GM23338 (cell line): ENCODE measurements at regions not wholly inside any gene's neighbourhood (a gene's known extent, or its start where the extent isn't known, plus 50 kb on each side); places are given as distances from the start of the nearest gene placed in this dataset.

ENCODE experiments used
- JUNB ChIP-seq: IDR thresholded peaks from one replicate; pipeline ENCODE4 v1.6.1; 2016; ENCODE audit warnings: antibody characterized with exemption; ENCODE audit not compliant: unreplicated experiment
- POLR2AphosphoS5 ChIP-seq: IDR thresholded peaks from 2 replicates; pipeline ENCODE4 v1.6.1; 2016; ENCODE audit warnings: antibody characterized with exemption, low read depth
- STAT1 ChIP-seq: IDR thresholded peaks from one replicate; pipeline ENCODE4 v1.6.1; 2016; ENCODE audit warnings: antibody characterized with exemption; ENCODE audit not compliant: unreplicated experiment
- ZNF114 ChIP-seq: fragments of 250-450 bp; sonication (Bioruptor Pico); IDR thresholded peaks from 2 replicates; pipeline ENCODE4 v1.5.0; 2020; ENCODE audit warnings: mild to moderate bottlenecking, moderate library complexity
- ZNF331 ChIP-seq: fragments of 250-450 bp; sonication (Bioruptor Pico); IDR thresholded peaks from 2 replicates; pipeline ENCODE4 v1.5.0; 2020; ENCODE audit warnings: low read depth, mild to moderate bottlenecking, moderate library complexity
- TF ChIP-seq, protein P1 (sequence below): fragments of 250-450 bp; sonication (Bioruptor Pico); IDR thresholded peaks from 2 replicates; pipeline ENCODE4 v1.5.0; 2020; ENCODE audit warnings: mild to moderate bottlenecking, moderate library complexity
- TF ChIP-seq, protein P2 (sequence below): IDR thresholded peaks from 2 replicates; pipeline ENCODE4 v1.6.1; 2016; ENCODE audit warnings: antibody characterized with exemption
- TF ChIP-seq, protein P3 (sequence below), 2 experiments: fragments of 200-600 bp in 1 of 2; sonication (generic) in 1 of 2; conservative IDR thresholded peaks; 2 replicates each; pipeline versions ENCODE4 v1.5.1 to v1.6.1; 2016 to 2017; ENCODE audit warnings: antibody characterized with exemption in 2 of 2, low read depth in 2 of 2, mild to moderate bottlenecking in 2 of 2, moderate library complexity in 1 of 2

DNA sequence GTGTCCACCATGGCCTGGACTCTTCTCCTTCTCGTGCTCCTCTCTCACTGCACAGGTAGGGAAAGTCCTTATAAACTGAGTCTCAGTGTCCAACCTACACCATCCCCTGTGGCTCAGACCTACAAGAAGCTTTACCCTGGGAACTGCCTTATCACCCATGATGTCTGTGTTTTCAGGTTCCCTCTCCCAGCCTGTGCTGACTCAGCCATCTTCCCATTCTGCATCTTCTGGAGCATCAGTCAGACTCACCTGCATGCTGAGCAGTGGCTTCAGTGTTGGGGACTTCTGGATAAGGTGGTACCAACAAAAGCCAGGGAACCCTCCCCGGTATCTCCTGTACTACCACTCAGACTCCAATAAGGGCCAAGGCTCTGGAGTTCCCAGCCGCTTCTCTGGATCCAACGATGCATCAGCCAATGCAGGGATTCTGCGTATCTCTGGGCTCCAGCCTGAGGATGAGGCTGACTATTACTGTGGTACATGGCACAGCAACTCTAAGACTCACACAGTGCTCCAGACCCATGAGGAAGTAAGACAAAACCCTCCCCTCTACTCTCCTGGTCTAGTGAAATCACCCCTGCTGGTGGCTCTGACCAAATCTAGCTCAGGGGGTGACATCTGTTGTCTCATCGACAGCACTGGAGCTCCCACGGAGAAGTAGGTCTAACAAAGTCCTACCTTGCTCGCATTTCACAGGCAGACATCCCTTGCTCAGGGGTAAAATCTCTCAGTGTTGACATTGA, 74.3 kb downstream of the VPREB1 start (continued):
- TF ChIP-seq, protein P1, sequence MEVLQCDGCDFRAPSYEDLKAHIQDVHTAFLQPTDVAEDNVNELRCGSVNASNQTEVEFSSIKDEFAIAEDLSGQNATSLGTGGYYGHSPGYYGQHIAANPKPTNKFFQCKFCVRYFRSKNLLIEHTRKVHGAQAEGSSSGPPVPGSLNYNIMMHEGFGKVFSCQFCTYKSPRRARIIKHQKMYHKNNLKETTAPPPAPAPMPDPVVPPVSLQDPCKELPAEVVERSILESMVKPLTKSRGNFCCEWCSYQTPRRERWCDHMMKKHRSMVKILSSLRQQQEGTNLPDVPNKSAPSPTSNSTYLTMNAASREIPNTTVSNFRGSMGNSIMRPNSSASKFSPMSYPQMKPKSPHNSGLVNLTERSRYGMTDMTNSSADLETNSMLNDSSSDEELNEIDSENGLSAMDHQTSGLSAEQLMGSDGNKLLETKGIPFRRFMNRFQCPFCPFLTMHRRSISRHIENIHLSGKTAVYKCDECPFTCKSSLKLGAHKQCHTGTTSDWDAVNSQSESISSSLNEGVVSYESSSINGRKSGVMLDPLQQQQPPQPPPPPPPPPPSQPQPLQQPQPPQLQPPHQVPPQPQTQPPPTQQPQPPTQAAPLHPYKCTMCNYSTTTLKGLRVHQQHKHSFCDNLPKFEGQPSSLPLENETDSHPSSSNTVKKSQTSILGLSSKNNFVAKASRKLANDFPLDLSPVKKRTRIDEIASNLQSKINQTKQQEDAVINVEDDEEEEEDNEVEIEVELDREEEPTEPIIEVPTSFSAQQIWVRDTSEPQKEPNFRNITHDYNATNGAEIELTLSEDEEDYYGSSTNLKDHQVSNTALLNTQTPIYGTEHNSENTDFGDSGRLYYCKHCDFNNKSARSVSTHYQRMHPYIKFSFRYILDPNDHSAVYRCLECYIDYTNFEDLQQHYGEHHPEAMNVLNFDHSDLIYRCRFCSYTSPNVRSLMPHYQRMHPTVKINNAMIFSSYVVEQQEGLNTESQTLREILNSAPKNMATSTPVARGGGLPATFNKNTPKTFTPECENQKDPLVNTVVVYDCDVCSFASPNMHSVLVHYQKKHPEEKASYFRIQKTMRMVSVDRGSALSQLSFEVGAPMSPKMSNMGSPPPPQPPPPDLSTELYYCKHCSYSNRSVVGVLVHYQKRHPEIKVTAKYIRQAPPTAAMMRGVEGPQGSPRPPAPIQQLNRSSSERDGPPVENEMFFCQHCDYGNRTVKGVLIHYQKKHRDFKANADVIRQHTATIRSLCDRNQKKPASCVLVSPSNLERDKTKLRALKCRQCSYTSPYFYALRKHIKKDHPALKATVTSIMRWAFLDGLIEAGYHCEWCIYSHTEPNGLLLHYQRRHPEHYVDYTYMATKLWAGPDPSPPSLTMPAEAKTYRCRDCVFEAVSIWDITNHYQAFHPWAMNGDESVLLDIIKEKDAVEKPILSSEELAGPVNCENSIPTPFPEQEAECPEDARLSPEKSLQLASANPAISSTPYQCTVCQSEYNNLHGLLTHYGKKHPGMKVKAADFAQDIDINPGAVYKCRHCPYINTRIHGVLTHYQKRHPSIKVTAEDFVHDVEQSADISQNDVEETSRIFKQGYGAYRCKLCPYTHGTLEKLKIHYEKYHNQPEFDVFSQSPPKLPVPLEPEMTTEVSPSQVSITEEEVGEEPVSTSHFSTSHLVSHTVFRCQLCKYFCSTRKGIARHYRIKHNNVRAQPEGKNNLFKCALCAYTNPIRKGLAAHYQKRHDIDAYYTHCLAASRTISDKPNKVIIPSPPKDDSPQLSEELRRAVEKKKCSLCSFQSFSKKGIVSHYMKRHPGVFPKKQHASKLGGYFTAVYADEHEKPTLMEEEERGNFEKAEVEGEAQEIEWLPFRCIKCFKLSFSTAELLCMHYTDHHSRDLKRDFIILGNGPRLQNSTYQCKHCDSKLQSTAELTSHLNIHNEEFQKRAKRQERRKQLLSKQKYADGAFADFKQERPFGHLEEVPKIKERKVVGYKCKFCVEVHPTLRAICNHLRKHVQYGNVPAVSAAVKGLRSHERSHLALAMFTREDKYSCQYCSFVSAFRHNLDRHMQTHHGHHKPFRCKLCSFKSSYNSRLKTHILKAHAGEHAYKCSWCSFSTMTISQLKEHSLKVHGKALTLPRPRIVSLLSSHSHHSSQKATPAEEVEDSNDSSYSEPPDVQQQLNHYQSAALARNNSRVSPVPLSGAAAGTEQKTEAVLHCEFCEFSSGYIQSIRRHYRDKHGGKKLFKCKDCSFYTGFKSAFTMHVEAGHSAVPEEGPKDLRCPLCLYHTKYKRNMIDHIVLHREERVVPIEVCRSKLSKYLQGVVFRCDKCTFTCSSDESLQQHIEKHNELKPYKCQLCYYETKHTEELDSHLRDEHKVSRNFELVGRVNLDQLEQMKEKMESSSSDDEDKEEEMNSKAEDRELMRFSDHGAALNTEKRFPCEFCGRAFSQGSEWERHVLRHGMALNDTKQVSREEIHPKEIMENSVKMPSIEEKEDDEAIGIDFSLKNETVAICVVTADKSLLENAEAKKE (CRISPR knock-in tag) = no peak
- TF ChIP-seq JUNB (no peak), ZNF331 (CRISPR knock-in tag) (no peak), POLR2AphosphoS5 (no peak), ZNF114 (no peak), STAT1 (no peak)
- TF ChIP-seq, protein P2, sequence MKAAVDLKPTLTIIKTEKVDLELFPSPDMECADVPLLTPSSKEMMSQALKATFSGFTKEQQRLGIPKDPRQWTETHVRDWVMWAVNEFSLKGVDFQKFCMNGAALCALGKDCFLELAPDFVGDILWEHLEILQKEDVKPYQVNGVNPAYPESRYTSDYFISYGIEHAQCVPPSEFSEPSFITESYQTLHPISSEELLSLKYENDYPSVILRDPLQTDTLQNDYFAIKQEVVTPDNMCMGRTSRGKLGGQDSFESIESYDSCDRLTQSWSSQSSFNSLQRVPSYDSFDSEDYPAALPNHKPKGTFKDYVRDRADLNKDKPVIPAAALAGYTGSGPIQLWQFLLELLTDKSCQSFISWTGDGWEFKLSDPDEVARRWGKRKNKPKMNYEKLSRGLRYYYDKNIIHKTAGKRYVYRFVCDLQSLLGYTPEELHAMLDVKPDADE = no peak
- TF ChIP-seq, protein P3, sequence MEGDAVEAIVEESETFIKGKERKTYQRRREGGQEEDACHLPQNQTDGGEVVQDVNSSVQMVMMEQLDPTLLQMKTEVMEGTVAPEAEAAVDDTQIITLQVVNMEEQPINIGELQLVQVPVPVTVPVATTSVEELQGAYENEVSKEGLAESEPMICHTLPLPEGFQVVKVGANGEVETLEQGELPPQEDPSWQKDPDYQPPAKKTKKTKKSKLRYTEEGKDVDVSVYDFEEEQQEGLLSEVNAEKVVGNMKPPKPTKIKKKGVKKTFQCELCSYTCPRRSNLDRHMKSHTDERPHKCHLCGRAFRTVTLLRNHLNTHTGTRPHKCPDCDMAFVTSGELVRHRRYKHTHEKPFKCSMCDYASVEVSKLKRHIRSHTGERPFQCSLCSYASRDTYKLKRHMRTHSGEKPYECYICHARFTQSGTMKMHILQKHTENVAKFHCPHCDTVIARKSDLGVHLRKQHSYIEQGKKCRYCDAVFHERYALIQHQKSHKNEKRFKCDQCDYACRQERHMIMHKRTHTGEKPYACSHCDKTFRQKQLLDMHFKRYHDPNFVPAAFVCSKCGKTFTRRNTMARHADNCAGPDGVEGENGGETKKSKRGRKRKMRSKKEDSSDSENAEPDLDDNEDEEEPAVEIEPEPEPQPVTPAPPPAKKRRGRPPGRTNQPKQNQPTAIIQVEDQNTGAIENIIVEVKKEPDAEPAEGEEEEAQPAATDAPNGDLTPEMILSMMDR (conservative IDR thresholded peaks at IDR 0.05; ENCODE audit: low read depth in 2 of 2) = no peak
